HCT116 (cell line): ENCODE measurements at regions not wholly inside any gene's neighbourhood (a gene's known extent, or its start where the extent isn't known, plus 50 kb on each side); places are given as distances from the start of the nearest gene placed in this dataset.

ENCODE experiments used
- ATAC-seq: fragments of 200-7000 bp; cut with Tn5 transposase; 2 replicates; pipeline ENCODE4 v1.9.1; 2020; ENCODE audit warnings: mild to moderate bottlenecking, moderate library complexity
- BruUV-seq: library from RNA; stranded (reverse); fragments of 400-500 nt; replicated peaks from 2 replicates; lab custom pipeline; 2021; lab: Mats Ljungman, UMichigan
- CTCF ChIA-PET: fragments of 300-600 bp; sonication (Branson Sonifier 250); formaldehyde crosslinking; loops from one replicate; lab custom pipeline; 2021; ENCODE audit warnings: antibody characterized with exemption; lab: Charles Lee
- POLR2A ChIA-PET: fragments of 300-600, 350-600 bp; sonication (Branson Sonifier 250); formaldehyde crosslinking; loops from one replicate; lab custom pipeline; 2021; ENCODE audit warnings: antibody characterized with exemption; lab: Charles Lee
- RAD21 ChIA-PET, 2 experiments: fragments of 300-600 bp; sonication (Branson Sonifier 250); formaldehyde crosslinking; loops; one replicate each; lab custom pipeline; 2023; ENCODE audit warnings: low total read pairs in 2 of 2; ENCODE audit not compliant: uncharacterized antibody in 2 of 2, unreplicated experiment in 2 of 2, low non-redundant PET in 1 of 2; lab: Charles Lee
- DNase-seq: peaks from one replicate; pipeline ENCODE4 v3.0.0-alpha.2; 2010; ENCODE audit warnings: low read depth, low spot score
- H2AFZ ChIP-seq: fragments of 200-600 bp; shearing (Covaris generic), sonication (generic); 2 replicates; pipeline ENCODE4 v1.6.1; 2017; ENCODE audit warnings: low read depth, mixed run types, mixed read lengths, antibody characterized with exemption, low read length; ENCODE audit not compliant: poor library complexity, severe bottlenecking
- H3K27ac ChIP-seq: 2 replicates; pipeline ENCODE4 v1.5.1; 2012; ENCODE audit warnings: low read depth, low read length
- H3K27me3 ChIP-seq: fragments of 200-600 bp; sonication (generic); 2 replicates; pipeline ENCODE4 v1.6.1; 2016; ENCODE audit warnings: mixed run types, low read length, mixed read lengths; ENCODE audit not compliant: insufficient read depth
- H3K36me3 ChIP-seq, 2 experiments: fragments of 200-500 bp in 1 of 2; fragments of 200-600 bp in 1 of 2; sonication (Bioruptor generic) in 1 of 2; sonication (generic) in 1 of 2; 2 replicates each; pipeline versions ENCODE4 v1.5.1 to v1.6.1; 2014 to 2016; ENCODE audit warnings: low read length in 2 of 2, inconsistent platforms in 1 of 2, mixed read lengths in 1 of 2, mixed run types in 1 of 2; ENCODE audit not compliant: insufficient read depth in 2 of 2, control insufficient read depth in 1 of 2
- H3K4me1 ChIP-seq, 2 experiments: fragments of 200-600 bp in 1 of 2; sonication (generic) in 1 of 2; 2 replicates each; pipeline versions ENCODE4 v1.5.1 to v1.6.1; 2012 to 2017; ENCODE audit warnings: low read length in 2 of 2, inconsistent platforms in 1 of 2, mild to moderate bottlenecking in 1 of 2, mixed read lengths in 1 of 2, mixed run types in 1 of 2, moderate library complexity in 1 of 2; ENCODE audit not compliant: insufficient read depth in 2 of 2, control insufficient read depth in 1 of 2
- H3K4me2 ChIP-seq: fragments of 200-600 bp; sonication (generic); 2 replicates; pipeline ENCODE4 v1.6.1; 2017; ENCODE audit warnings: mixed run types, low read length, mixed read lengths
- H3K4me3 ChIP-seq, 2 experiments: fragments of 200-600 bp in 1 of 2; sonication (generic) in 1 of 2; replicated peaks in 1 of 2; 2 replicates each; pipeline ENCODE4 v1.5.1; 2011 to 2016; ENCODE audit warnings: low read length in 2 of 2, control low read depth in 1 of 2, low read depth in 1 of 2, mild to moderate bottlenecking in 1 of 2, mixed read lengths in 1 of 2, mixed run types in 1 of 2
- H3K79me2 ChIP-seq: fragments of 200-600 bp; sonication (generic); 2 replicates; pipeline ENCODE4 v1.6.1; 2017; ENCODE audit warnings: mild to moderate bottlenecking, mixed run types, low read length, moderate library complexity, mixed read lengths; ENCODE audit not compliant: insufficient read depth
- H3K9ac ChIP-seq: fragments of 200-600 bp; sonication (generic); 2 replicates; pipeline ENCODE4 v1.6.1; 2016; ENCODE audit warnings: low read length, mixed read lengths
- H3K9me2 ChIP-seq: fragments of 200-600 bp; sonication (generic), shearing (Covaris generic); 2 replicates; pipeline ENCODE4 v1.6.1; 2017; ENCODE audit warnings: mixed run types, mild to moderate bottlenecking, moderate library complexity; ENCODE audit not compliant: insufficient read depth
- H3K9me3 ChIP-seq, 2 experiments: fragments of 200-500 bp in 1 of 2; fragments of 200-600 bp in 1 of 2; sonication (Bioruptor generic) in 1 of 2; sonication (generic) in 1 of 2; 2 replicates each; pipeline ENCODE4 v1.6.1; 2014 to 2017; ENCODE audit warnings: low read length in 2 of 2, mixed read lengths in 2 of 2, inconsistent platforms in 1 of 2, low read depth in 1 of 2, mild to moderate bottlenecking in 1 of 2, mixed run types in 1 of 2, moderate library complexity in 1 of 2; ENCODE audit not compliant: control insufficient read depth in 1 of 2, insufficient read depth in 1 of 2
- H4K20me1 ChIP-seq: fragments of 200-600 bp; sonication (generic), shearing (Covaris generic); 2 replicates; pipeline ENCODE4 v1.6.1; 2017; ENCODE audit warnings: mixed run types, mild to moderate bottlenecking, moderate library complexity; ENCODE audit not compliant: insufficient read depth
- ATF3 ChIP-seq: IDR thresholded peaks from 2 replicates; pipeline ENCODE4 v1.6.1; 2012
- CBX3 ChIP-seq: IDR thresholded peaks from 2 replicates; pipeline ENCODE4 v1.6.1; 2012; ENCODE audit warnings: low read depth
- CEBPB ChIP-seq: IDR thresholded peaks from 2 replicates; pipeline ENCODE4 v1.6.1; 2012; ENCODE audit warnings: low read depth
- CTCF ChIP-seq, 3 experiments: fragments of 200-600 bp in 1 of 3; sonication (generic) in 1 of 3; IDR thresholded peaks in 2 of 3; conservative IDR thresholded peaks in 1 of 3; 2 replicates each; pipeline ENCODE4 v1.5.1; 2012 to 2017; ENCODE audit warnings: low read depth in 2 of 3, low read length in 2 of 3, antibody characterized with exemption in 1 of 3, borderline replicate concordance in 1 of 3, control low read depth in 1 of 3, mild to moderate bottlenecking in 1 of 3, mixed read lengths in 1 of 3, mixed run types in 1 of 3, moderate library complexity in 1 of 3; ENCODE audit not compliant: insufficient read depth in 1 of 3
- EZH2phosphoT487 ChIP-seq: fragments of 200-600 bp; IDR thresholded peaks from 2 replicates; pipeline ENCODE4 v1.6.1; 2018; ENCODE audit warnings: antibody characterized with exemption, borderline replicate concordance
- JUND ChIP-seq: IDR thresholded peaks from 2 replicates; pipeline ENCODE4 v1.6.1; 2012
- POLR2AphosphoS5 ChIP-seq: IDR thresholded peaks from 2 replicates; pipeline ENCODE4 v1.6.1; 2011; ENCODE audit warnings: mild to moderate bottlenecking, low read depth, low read length, moderate library complexity
- SP1 ChIP-seq: IDR thresholded peaks from 2 replicates; pipeline ENCODE4 v1.6.1; 2012; ENCODE audit warnings: low read depth
- SRF ChIP-seq: IDR thresholded peaks from 2 replicates; pipeline ENCODE4 v1.6.1; 2012; ENCODE audit warnings: low read depth
- TCF7L2 ChIP-seq: IDR thresholded peaks from 2 replicates; pipeline ENCODE4 v1.7.0; 2011; ENCODE audit warnings: borderline replicate concordance, inconsistent platforms; ENCODE audit not compliant: insufficient read depth, insufficient read length; ENCODE audit errors: extremely low read depth
- YY1 ChIP-seq: IDR thresholded peaks from 2 replicates; pipeline ENCODE4 v1.6.1; 2011; ENCODE audit warnings: low read length, low read depth, moderate library complexity, mild to moderate bottlenecking; ENCODE audit not compliant: insufficient replicate concordance; ENCODE audit errors: extremely low read depth
- ZFX ChIP-seq: fragments of 450-650 bp; IDR thresholded peaks from 2 replicates; pipeline ENCODE4 v1.6.1; 2017
- ZNF274 ChIP-seq: fragments of 200-500 bp; sonication (Bioruptor generic); IDR thresholded peaks from 2 replicates; pipeline ENCODE4 v1.6.1; 2014; ENCODE audit warnings: mild to moderate bottlenecking, low read depth, low read length, inconsistent platforms
- intact Hi-C: fragments of 100-400 bp; cut with micrococcal nuclease; formaldehyde crosslinking; loops from 2 replicates; pipeline ENCODE4 v1.10.0; 2022

- no peak overlapping the region for H3K27ac ChIP-seq
- intact Hi-C loops = no loop called here
- no peaks in the 10 kb centered on the region for H4K20me1 ChIP-seq
- H3K4me2 ChIP-seq = no peak overlapping the region
- no peaks in the 10 kb centered on the region for H3K9me2 ChIP-seq
- no peaks in the 10 kb centered on the region for H3K79me2 ChIP-seq
- H3K4me3 ChIP-seq = no peak overlapping the region
- ChIA-PET POLR2A (no interaction called here), CTCF (no interaction called here), RAD21 (no interaction called here)
- no peaks in the 10 kb centered on the region for H3K4me1 ChIP-seq
- ATAC-seq = no peak
- H2AFZ ChIP-seq = no peak overlapping the region
- no TSS peak for BruUV-seq
- DNase-seq = no peak
- no peaks in the 10 kb centered on the region for H3K36me3 ChIP-seq
- TF ChIP-seq ZFX (no peak), YY1 (no peak), ZNF274 (no peak), SRF (no peak), CBX3 (no peak), ATF3 (no peak), CTCF (IDR thresholded peaks at IDR 0.05 in 2 of 3, conservative IDR thresholded peaks at IDR 0.05 in 1 of 3; ENCODE audit: borderline replicate concordance in 1 of 3, insufficient read depth in 1 of 3, low read depth in 2 of 3, low read length in 2 of 3) (no peak), SP1 (no peak), TCF7L2 (no peak), CEBPB (no peak), JUND (no peak), POLR2AphosphoS5 (no peak), EZH2phosphoT487 (no peak)
- peaks cover 0 to 4% of the 10 kb centered on the region in 2 experiments; a peak in 1 of 4 replicates for H3K9me3 ChIP-seq
- no peaks in the 10 kb centered on the region for H3K27me3 ChIP-seq
- no peak overlapping the region for H3K9ac ChIP-seq
These were observed 383.1 kb upstream of the CADM1 start for GRCh38 chr11:115887316-115887715.
